Progenitor cell of endocrine pancreas (in vitro differentiated cells): ENCODE measurements at regions not wholly inside any gene's neighbourhood (a gene's known extent, or its start where the extent isn't known, plus 50 kb on each side); places are given as distances from the start of the nearest gene placed in this dataset.
"Not testable (repeated sequence)": the region's sequence is repeated elsewhere in the genome, so short reads cannot be mapped to it uniquely, and the experiment has no call there.

Experiments
- DNase-seq: peaks from one replicate; pipeline ENCODE4 v3.0.0; 2021; ENCODE audit warnings: low spot score; ENCODE audit not compliant: unreplicated experiment
- H3K27ac Mint-ChIP-seq: 2 replicates; pipeline ENCODE4 v1.8.0; 2021; ENCODE audit warnings: mild to moderate bottlenecking, moderate library complexity, mixed read lengths
- H3K27me3 Mint-ChIP-seq: 2 replicates; pipeline ENCODE4 v1.8.0; 2021; ENCODE audit warnings: mixed read lengths
- H3K36me3 Mint-ChIP-seq: 2 replicates; pipeline ENCODE4 v1.8.0; 2022; ENCODE audit warnings: mixed read lengths; ENCODE audit not compliant: insufficient read depth
- H3K4me1 Mint-ChIP-seq: 2 replicates; pipeline ENCODE4 v1.8.0; 2021; ENCODE audit warnings: low read depth, mixed read lengths
- H3K4me3 Mint-ChIP-seq: 2 replicates; pipeline ENCODE4 v1.8.0; 2021; ENCODE audit warnings: low read depth, mild to moderate bottlenecking, moderate library complexity, mixed read lengths
- H3K9me3 Mint-ChIP-seq: 2 replicates; pipeline ENCODE4 v1.8.0; 2021; ENCODE audit warnings: low read depth, mixed read lengths
- CTCF ChIP-seq: fragments of 200-600 bp; sonication (generic); IDR thresholded peaks from one replicate; pipeline ENCODE4 v1.5.0; 2021; ENCODE audit warnings: antibody characterized with exemption, mild to moderate bottlenecking; ENCODE audit not compliant: unreplicated experiment

GRCh38 chrX:129323115-129323514 lies 200.2 kb downstream of the SMARCA1 start:
- Mint-ChIP-seq H3K4me3 (no peak overlapping the region), H3K27ac (no peak overlapping the region), H3K4me1 (no peaks in the 10 kb centered on the region), H3K36me3 (peaks cover 1% of the 10 kb centered on the region), H3K9me3 (peaks cover 3% of the 10 kb centered on the region), H3K27me3 (no peaks in the 10 kb centered on the region)
- DNase-seq = no peak
- no peak for TF ChIP-seq CTCF

GRCh38 chrX:129318375-129318774 lies 204.9 kb downstream of the SMARCA1 start:
- Mint-ChIP-seq H3K27ac (no peak overlapping the region), H3K27me3 (no peaks in the 10 kb centered on the region), H3K4me3 (no peak overlapping the region), H3K36me3 (peaks cover 5% of the 10 kb centered on the region), H3K9me3 (no peaks in the 10 kb centered on the region), H3K4me1 (no peaks in the 10 kb centered on the region)
- no peak for DNase-seq
- TF ChIP-seq CTCF = peak; percentile 48

- Mint-ChIP-seq H3K4me1 (no peaks in the 10 kb centered on the region), H3K27ac (no peak overlapping the region), H3K36me3 (peaks cover 8% of the 10 kb centered on the region), H3K27me3 (no peaks in the 10 kb centered on the region), H3K9me3 (peaks cover 4% of the 10 kb centered on the region), H3K4me3 (no peak overlapping the region)
- TF ChIP-seq CTCF = no peak
- DNase-seq = no peak
These were observed 206.8 kb downstream of the SMARCA1 start for GRCh38 chrX:129316461-129316860.

- peaks cover 15% of the 10 kb centered on the region for H3K9me3 Mint-ChIP-seq
- DNase-seq = no peak
- H3K36me3 Mint-ChIP-seq = peaks cover 13% of the 10 kb centered on the region
- no peaks in the 10 kb centered on the region for H3K27me3 Mint-ChIP-seq
- H3K4me1 Mint-ChIP-seq = no peaks in the 10 kb centered on the region
- peak overlapping the region; percentile 19 for H3K27ac Mint-ChIP-seq
- no peak for TF ChIP-seq CTCF
- no peak overlapping the region for H3K4me3 Mint-ChIP-seq
These were observed 213.3 kb downstream of the SMARCA1 start for GRCh38 chrX:129310000-129310399.

GRCh38 chrX:129262912-129263311 lies 260.4 kb downstream of the SMARCA1 start:
- TF ChIP-seq CTCF = no peak
- Mint-ChIP-seq H3K27ac (no peak overlapping the region), H3K36me3 (no peaks in the 10 kb centered on the region), H3K27me3 (no peaks in the 10 kb centered on the region), H3K4me3 (no peak overlapping the region), H3K9me3 (peaks cover 16% of the 10 kb centered on the region), H3K4me1 (no peaks in the 10 kb centered on the region)
- no peak for DNase-seq

- Mint-ChIP-seq H3K36me3 (peaks cover 10% of the 10 kb centered on the region), H3K9me3 (peaks cover 54% of the 10 kb centered on the region)
- not testable (repeated sequence) for H3K27me3 Mint-ChIP-seq, H3K4me3 Mint-ChIP-seq, H3K27ac Mint-ChIP-seq, DNase-seq, H3K4me1 Mint-ChIP-seq
These were observed 267.8 kb downstream of the SMARCA1 start for GRCh38 chrX:129255516-129255915.
